ENCODE measurements at regions not wholly inside any gene's neighbourhood (a gene's known extent, or its start where the extent isn't known, plus 50 kb on each side); places are given as distances from the start of the nearest gene placed in this dataset.

DNA sequence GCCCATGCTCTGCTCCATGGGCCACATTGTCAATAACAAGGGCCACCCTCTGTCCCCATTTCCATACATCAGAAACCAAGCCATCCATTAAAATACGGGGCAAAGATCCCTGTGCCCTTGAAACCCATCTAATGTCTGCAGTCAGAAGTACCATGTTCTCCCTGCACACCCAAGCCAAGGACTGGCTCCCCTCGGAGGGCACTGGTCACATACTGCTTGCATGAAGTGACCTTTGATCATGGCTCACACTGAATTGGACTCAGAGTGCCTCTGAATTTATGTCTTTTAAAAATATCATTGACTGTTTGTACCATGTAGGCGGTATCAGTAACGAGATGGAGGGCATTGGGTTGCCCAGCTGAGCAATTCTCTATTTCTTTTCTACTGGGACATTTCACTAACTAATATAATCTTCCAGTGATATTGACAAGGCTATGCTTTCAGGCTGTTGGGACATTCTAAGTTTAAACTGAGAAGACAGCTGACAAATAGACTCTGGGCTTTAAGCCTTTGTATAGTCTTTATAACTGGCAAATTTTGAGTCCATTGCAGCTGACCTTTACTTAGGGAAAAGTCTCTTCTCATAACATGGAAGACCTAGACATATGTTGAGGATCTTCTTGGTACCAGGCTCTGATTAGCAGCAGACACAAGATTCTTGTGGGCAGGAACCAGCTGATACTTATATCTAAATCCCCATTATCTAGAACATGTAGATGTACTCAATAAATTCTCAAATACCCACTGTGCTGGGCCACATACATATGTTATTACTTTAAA lies 214.3 kb downstream of the MYCN start:
- TF ChIP-seq, protein P1, sequence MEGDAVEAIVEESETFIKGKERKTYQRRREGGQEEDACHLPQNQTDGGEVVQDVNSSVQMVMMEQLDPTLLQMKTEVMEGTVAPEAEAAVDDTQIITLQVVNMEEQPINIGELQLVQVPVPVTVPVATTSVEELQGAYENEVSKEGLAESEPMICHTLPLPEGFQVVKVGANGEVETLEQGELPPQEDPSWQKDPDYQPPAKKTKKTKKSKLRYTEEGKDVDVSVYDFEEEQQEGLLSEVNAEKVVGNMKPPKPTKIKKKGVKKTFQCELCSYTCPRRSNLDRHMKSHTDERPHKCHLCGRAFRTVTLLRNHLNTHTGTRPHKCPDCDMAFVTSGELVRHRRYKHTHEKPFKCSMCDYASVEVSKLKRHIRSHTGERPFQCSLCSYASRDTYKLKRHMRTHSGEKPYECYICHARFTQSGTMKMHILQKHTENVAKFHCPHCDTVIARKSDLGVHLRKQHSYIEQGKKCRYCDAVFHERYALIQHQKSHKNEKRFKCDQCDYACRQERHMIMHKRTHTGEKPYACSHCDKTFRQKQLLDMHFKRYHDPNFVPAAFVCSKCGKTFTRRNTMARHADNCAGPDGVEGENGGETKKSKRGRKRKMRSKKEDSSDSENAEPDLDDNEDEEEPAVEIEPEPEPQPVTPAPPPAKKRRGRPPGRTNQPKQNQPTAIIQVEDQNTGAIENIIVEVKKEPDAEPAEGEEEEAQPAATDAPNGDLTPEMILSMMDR (IDR thresholded peaks at IDR 0.05), result no peak
- TF ChIP-seq ZFX (IDR thresholded peaks at IDR 0.05; ENCODE audit: borderline replicate concordance), result no peak

Data from 22Rv1 (cell line).